ENCODE measurements at regions not wholly inside any gene's neighbourhood (a gene's known extent, or its start where the extent isn't known, plus 50 kb on each side); places are given as distances from the start of the nearest gene placed in this dataset.

GRCh38 chr18:53649621-53650020, 574.8 kb downstream of the MBD2 start:
- H3K36me3 ChIP-seq, result no peaks in the 10 kb centered on the region
- H3K9me3 ChIP-seq, result no peaks in the 10 kb centered on the region
- intact Hi-C loops (cut with DNase I), result no loop called here
- 22% methylated on average over 3 of the region's 3 CpGs for WGBS
- DNase-seq (ENCODE audit: low spot score), result no peak
- no peak overlapping the region for H3K27ac ChIP-seq
- no peaks in the 10 kb centered on the region for H3K27me3 ChIP-seq (replicated peaks; ENCODE audit: insufficient read depth)
- H3K4me3 ChIP-seq, result no peak overlapping the region
- TF ChIP-seq POLR2AphosphoS5 (IDR thresholded peaks at IDR 0.05) (no peak), CTCF (IDR thresholded peaks at IDR 0.05) (no peak), POLR2A (IDR thresholded peaks at IDR 0.05) (no peak)
- no peaks in the 10 kb centered on the region for H3K4me1 ChIP-seq (replicated peaks)

- 36% methylated on average over 2 of the region's 2 CpGs for WGBS
- no peaks in the 10 kb centered on the region for H3K27me3 ChIP-seq (replicated peaks; ENCODE audit: insufficient read depth)
- no peak for DNase-seq (ENCODE audit: low spot score)
- no peak overlapping the region for H3K27ac ChIP-seq
- no peak overlapping the region for H3K4me3 ChIP-seq
- no peaks in the 10 kb centered on the region for H3K9me3 ChIP-seq
- no peaks in the 10 kb centered on the region for H3K36me3 ChIP-seq
- no peak for TF ChIP-seq POLR2A (IDR thresholded peaks at IDR 0.05)
- TF ChIP-seq POLR2AphosphoS5 (IDR thresholded peaks at IDR 0.05), result no peak
- TF ChIP-seq CTCF (IDR thresholded peaks at IDR 0.05), result no peak
- H3K4me1 ChIP-seq (replicated peaks), result no peaks in the 10 kb centered on the region
- intact Hi-C loops (cut with DNase I), result no loop called here
These were observed 579.5 kb downstream of the MBD2 start for GRCh38 chr18:53644799-53645471.

- no peak overlapping the region for H3K27ac ChIP-seq
- no peaks in the 10 kb centered on the region for H3K9me3 ChIP-seq
- TF ChIP-seq POLR2A (IDR thresholded peaks at IDR 0.05) (no peak), POLR2AphosphoS5 (IDR thresholded peaks at IDR 0.05) (no peak), CTCF (IDR thresholded peaks at IDR 0.05) (no peak)
- H3K4me1 ChIP-seq (replicated peaks), result no peaks in the 10 kb centered on the region
- H3K27me3 ChIP-seq (replicated peaks; ENCODE audit: insufficient read depth), result no peaks in the 10 kb centered on the region
- H3K4me3 ChIP-seq, result no peak overlapping the region
- H3K36me3 ChIP-seq, result no peaks in the 10 kb centered on the region
- intact Hi-C loops (cut with DNase I), result loop anchor here (10.0 kb wide), 1 partner anchor 65 kb away; no protein-coding TSS in a partner anchor
- DNase-seq (ENCODE audit: low spot score), result no peak
These were observed 584.8 kb downstream of the MBD2 start for GRCh38 chr18:53639687-53640086.

GRCh38 chr18:53629337-53629736, 595.1 kb downstream of the MBD2 start:
- intact Hi-C loops (cut with DNase I), result no loop called here
- TF ChIP-seq POLR2A (IDR thresholded peaks at IDR 0.05) (no peak), CTCF (IDR thresholded peaks at IDR 0.05) (no peak), POLR2AphosphoS5 (IDR thresholded peaks at IDR 0.05) (no peak)
- no peak overlapping the region for H3K27ac ChIP-seq
- no peaks in the 10 kb centered on the region for H3K36me3 ChIP-seq
- no peaks in the 10 kb centered on the region for H3K4me1 ChIP-seq (replicated peaks)
- H3K4me3 ChIP-seq, result no peak overlapping the region
- no peaks in the 10 kb centered on the region for H3K27me3 ChIP-seq (replicated peaks; ENCODE audit: insufficient read depth)
- 70% methylated on average over 1 of the region's 1 CpG for WGBS
- no peaks in the 10 kb centered on the region for H3K9me3 ChIP-seq
- DNase-seq (ENCODE audit: low spot score), result no peak

GRCh38 chr18:53625997-53626599, 598.4 kb downstream of the MBD2 start:
- Histone ChIP-seq H3K9me3 (no peaks in the 10 kb centered on the region), H3K4me3 (no peak overlapping the region), H3K27ac (no peak overlapping the region), H3K27me3 (replicated peaks; ENCODE audit: insufficient read depth) (no peaks in the 10 kb centered on the region), H3K4me1 (replicated peaks) (no peaks in the 10 kb centered on the region), H3K36me3 (no peaks in the 10 kb centered on the region)
- TF ChIP-seq CTCF (IDR thresholded peaks at IDR 0.05) (no peak), POLR2AphosphoS5 (IDR thresholded peaks at IDR 0.05) (no peak), POLR2A (IDR thresholded peaks at IDR 0.05) (no peak)
- WGBS, result 90% methylated on average over 24 of the region's 25 CpGs
- no peak for DNase-seq (ENCODE audit: low spot score)
- intact Hi-C loops (cut with DNase I), result no loop called here

Data from prostate gland (tissue), 2 donors.